GM21737 (cell line): ENCODE measurements at regions not wholly inside any gene's neighbourhood (a gene's known extent, or its start where the extent isn't known, plus 50 kb on each side); places are given as distances from the start of the nearest gene placed in this dataset.
"Not testable (repeated sequence)": the region's sequence is repeated elsewhere in the genome, so short reads cannot be mapped to it uniquely, and the experiment has no call there.

Experiments
- ATAC-seq: cut with Tn5 transposase; IDR thresholded peaks from one replicate; pipeline ENCODE4 v1.9.1; 2021; ENCODE audit warnings: mild to moderate bottlenecking, moderate library complexity; ENCODE audit not compliant: unreplicated experiment

- no peak for ATAC-seq
Observed at GRCh38 chr21:13827201-13827600, 217.6 kb downstream of the POTED start.

DNA sequence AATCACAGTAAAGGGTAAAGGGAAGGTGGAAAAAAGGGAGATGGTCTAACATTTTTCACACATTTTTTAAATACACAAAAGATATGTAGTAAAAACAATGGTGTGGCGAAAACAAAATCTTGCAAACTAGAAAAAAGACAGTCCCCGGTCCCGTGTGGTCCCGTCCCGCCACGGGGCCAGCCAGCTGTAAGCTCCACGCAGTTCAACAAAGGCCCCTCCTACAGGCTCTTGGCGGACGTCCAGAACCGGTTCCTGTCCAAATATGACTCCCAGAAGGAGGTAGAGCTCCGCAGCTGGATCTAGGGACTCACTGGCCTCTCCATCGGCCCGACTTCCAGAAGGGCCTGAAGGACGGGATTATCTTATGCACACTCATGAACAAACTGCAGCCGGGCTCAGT is 216.9 kb downstream of the POTED start:
- ATAC-seq: not testable (repeated sequence)

DNA sequence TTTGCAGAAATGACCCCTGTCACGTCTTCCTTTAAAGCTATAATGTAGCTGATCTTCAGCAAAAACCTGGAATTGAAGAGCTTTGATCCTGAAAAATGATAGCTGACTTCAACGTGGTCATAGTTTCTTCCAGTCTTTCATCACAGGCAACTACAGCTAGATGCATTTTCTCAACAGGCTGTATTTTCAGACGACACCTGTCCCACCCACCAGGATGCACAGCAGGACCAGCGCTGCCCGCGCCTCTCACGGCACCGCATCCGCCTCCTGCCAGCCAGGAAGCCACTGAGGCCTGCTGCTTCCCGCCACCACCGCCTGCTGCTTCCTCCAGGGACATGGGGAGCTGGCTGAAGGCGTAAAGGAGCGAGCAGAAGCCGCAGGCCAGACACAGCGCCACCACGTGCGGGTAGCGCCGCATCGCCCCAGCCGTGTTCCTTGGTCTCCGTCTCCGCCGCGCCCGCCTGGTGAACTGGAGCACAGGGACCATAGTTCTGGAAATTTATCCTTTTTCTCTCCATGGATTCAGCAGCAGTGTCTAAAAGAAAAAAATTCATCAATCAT is 215.7 kb downstream of the POTED start:
- ATAC-seq: not testable (repeated sequence)

DNA sequence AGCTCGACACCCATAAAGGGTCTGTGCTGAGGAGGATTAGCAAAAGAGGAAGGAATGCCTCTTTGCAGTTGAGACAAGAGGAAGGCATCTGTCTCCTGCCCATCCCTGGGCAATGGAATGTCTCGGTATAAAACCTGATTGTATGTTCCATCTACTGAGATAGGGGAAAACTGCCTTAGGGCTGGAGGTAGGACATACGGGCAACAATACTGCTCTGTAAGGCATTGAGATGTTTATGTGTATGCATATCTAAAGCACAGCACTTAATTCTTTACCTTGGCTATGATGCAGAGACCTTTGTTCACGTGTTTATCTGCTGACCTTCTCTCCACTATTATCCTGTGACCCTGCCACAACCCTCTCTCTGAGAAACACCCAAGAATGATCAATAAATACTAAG is 210.7 kb downstream of the POTED start:
- not testable (repeated sequence) for ATAC-seq

GRCh38 chr21:13812191-13812590 is 202.6 kb downstream of the POTED start:
- ATAC-seq: not testable (repeated sequence)

DNA sequence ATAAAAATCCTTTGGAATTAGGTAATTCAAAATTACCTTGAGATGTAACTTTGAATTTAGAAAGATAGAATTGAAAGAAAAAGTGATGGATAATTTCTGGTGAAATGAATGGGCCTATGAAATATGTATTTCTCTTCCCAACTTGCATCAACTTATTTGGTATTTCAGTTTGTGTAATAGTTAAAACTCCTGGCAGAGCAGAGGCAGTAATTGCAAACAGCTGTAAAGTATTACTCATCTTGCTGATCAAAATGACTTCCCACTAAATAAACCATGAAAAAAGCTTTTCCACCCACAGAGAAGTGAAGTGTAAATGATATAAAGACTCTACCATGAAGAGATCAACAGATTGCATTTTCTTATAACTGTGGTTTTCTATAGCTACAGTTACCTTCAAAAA is 201.0 kb downstream of the POTED start:
- ATAC-seq: not testable (repeated sequence)

DNA sequence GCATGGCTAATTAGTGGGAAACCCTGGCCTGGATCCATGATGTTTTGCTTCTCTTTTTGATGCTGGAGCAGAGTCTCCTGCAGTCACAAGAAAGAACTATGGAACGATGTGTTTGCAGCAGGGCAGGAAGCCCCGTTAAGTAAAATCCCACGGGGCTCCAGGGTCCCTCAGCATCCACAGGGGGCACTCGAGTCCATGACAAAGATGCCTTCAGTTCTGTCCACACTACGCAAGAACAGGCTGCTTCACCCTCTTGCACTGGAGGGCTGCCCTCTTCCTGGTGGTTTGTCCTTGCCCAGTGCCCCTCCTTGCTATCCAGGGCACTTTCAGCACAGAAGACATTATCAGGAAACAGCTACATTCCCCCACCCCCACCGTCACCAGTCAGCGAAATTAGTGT is 196.9 kb downstream of the POTED start:
- ATAC-seq: not testable (repeated sequence)

- ATAC-seq: not testable (repeated sequence)
Observed at GRCh38 chr21:13802757-13803156, 193.2 kb downstream of the POTED start.
